ENCODE measurements at regions not wholly inside any gene's neighbourhood (a gene's known extent, or its start where the extent isn't known, plus 50 kb on each side); places are given as distances from the start of the nearest gene placed in this dataset.
A peak's percentile ranks its signal among the peaks of the same experiment; 100 is the strongest.
"Not testable (repeated sequence)": the region's sequence is repeated elsewhere in the genome, so short reads cannot be mapped to it uniquely, and the experiment has no call there.

DNA sequence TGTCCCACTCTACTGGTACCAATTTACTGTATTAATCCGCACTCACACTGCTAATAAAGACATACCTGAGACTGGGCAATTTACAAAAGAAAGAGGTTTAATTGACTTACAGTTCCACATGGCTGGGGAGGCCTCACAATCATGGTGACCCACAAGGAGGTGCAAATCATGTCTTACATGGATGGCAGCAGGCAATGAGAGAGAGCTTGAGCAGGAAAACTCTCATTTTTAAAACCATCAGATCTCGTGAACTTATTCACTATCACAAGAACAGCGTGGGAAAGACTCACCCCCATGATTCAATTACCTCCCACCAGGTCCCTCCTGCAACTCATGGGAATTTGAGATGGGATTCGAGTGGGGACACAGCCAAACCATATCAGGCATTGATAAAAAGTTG lies 298.5 kb downstream of the DUSP6 start:
- not testable (repeated sequence) for H3K79me1 ChIP-seq (ENCODE audit: low read depth, low read length); H4K91ac ChIP-seq (ENCODE audit: low read depth, low read length, poor library complexity); H3K4me3 ChIP-seq (ENCODE audit: low read length in 2 of 2); H2BK120ac ChIP-seq (ENCODE audit: low read depth, low read length); H2AK5ac ChIP-seq (ENCODE audit: low read depth, low read length); H3K4ac ChIP-seq (ENCODE audit: low read length); H3K18ac ChIP-seq (ENCODE audit: low read length); H2AFZ ChIP-seq (ENCODE audit: low read length); H3K36me3 ChIP-seq (replicated peaks in 1 of 2; ENCODE audit: control insufficient read depth in 2 of 2, insufficient read depth in 2 of 2, low read length in 2 of 2); DNase-seq (ENCODE audit: low spot score); H3K23ac ChIP-seq (ENCODE audit: low read depth, low read length, poor library complexity); H2BK5ac ChIP-seq (ENCODE audit: low read length); H4K8ac ChIP-seq (ENCODE audit: low read depth, low read length); H2BK12ac ChIP-seq (ENCODE audit: low read length); H3K27me3 ChIP-seq (ENCODE audit: control insufficient read depth in 3 of 3, insufficient read depth in 3 of 3, low read depth in 1 of 3, low read length in 3 of 3); H3K27ac ChIP-seq (replicated peaks; ENCODE audit: low read length); H2BK15ac ChIP-seq (ENCODE audit: low read length); H3K4me2 ChIP-seq (ENCODE audit: insufficient read depth, low read length, poor library complexity, severe bottlenecking); H3K14ac ChIP-seq (ENCODE audit: low read length); H3K9ac ChIP-seq (ENCODE audit: low read depth, low read length, poor library complexity); H3K4me1 ChIP-seq (ENCODE audit: control insufficient read depth in 2 of 2, insufficient read depth in 1 of 2, low read depth in 1 of 2, low read length in 2 of 2)
- H3K9me3 ChIP-seq (replicated peaks in 1 of 2; ENCODE audit: control insufficient read depth in 2 of 2, insufficient read depth in 1 of 2, low read depth in 1 of 2, low read length in 2 of 2) = peaks cover 0 to 16% of the 10 kb centered on the region in 2 donors
- no CpG with 5 or more reads among the region's 4 CpGs for WGBS, 2 donors (ENCODE audit: extremely low coverage in 2 of 2, insufficient read length in 2 of 2, insufficient replicate concordance in 1 of 2)

DNA sequence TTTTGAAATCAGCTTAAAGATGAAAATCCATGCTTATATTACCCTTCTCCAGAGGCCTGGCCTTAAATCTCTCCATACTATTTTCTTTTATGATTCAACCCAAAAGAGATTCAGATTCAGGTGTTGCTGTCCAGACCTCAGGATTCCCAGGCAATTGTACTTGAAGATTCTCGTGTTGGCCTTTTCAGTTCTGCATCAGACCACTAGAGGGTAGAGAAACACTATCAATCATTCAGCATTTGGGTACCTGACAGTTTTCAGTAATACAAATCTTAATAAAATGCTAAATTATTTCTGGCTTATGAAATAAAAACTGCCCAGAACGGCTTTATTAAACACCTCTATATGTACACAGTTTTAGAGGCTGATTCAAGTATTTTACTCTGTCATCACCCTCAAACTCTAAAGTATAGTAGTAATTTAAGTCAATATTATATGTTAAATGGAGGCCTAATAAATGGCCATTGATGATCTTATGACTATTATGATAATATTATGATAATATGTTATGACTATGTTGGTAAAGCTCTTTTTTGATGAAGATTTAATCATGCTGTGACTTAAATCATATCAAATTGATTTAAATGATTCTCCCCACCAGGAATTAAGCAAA lies 301.1 kb downstream of the DUSP6 start:
- Histone ChIP-seq H3K4ac (ENCODE audit: low read length) (no peak overlapping the region), H3K4me3 (ENCODE audit: low read length in 2 of 2) (no peak overlapping the region), H3K9ac (ENCODE audit: low read depth, low read length, poor library complexity) (no peak overlapping the region), H2AK5ac (ENCODE audit: low read depth, low read length) (no peak overlapping the region), H3K4me2 (ENCODE audit: insufficient read depth, low read length, poor library complexity, severe bottlenecking) (no peak overlapping the region), H3K27me3 (ENCODE audit: control insufficient read depth in 3 of 3, insufficient read depth in 3 of 3, low read depth in 1 of 3, low read length in 3 of 3) (no peaks in the 10 kb centered on the region), H2BK15ac (ENCODE audit: low read length) (no peak overlapping the region), H3K23ac (ENCODE audit: low read depth, low read length, poor library complexity) (no peak overlapping the region), H2BK12ac (ENCODE audit: low read length) (no peak overlapping the region), H3K18ac (ENCODE audit: low read length) (no peak overlapping the region), H3K9me3 (replicated peaks in 1 of 2; ENCODE audit: control insufficient read depth in 2 of 2, insufficient read depth in 1 of 2, low read depth in 1 of 2, low read length in 2 of 2) (peaks cover 0 to 16% of the 10 kb centered on the region in 2 donors), H2BK5ac (ENCODE audit: low read length) (no peak overlapping the region), H2BK120ac (ENCODE audit: low read depth, low read length) (no peak overlapping the region), H3K36me3 (replicated peaks in 1 of 2; ENCODE audit: control insufficient read depth in 2 of 2, insufficient read depth in 2 of 2, low read length in 2 of 2) (no peaks in the 10 kb centered on the region), H4K91ac (ENCODE audit: low read depth, low read length, poor library complexity) (no peak overlapping the region), H3K79me1 (ENCODE audit: low read depth, low read length) (no peaks in the 10 kb centered on the region), H4K8ac (ENCODE audit: low read depth, low read length) (no peak overlapping the region), H3K4me1 (ENCODE audit: control insufficient read depth in 2 of 2, insufficient read depth in 1 of 2, low read depth in 1 of 2, low read length in 2 of 2) (peaks cover 0 to 6% of the 10 kb centered on the region in 2 donors), H3K14ac (ENCODE audit: low read length) (no peak overlapping the region), H2AFZ (ENCODE audit: low read length) (no peak overlapping the region), H3K27ac (replicated peaks; ENCODE audit: low read length) (no peak overlapping the region)
- WGBS, 2 donors (ENCODE audit: extremely low coverage in 2 of 2, insufficient read length in 2 of 2, insufficient replicate concordance in 1 of 2) = no CpG with 5 or more reads among the region's 2 CpGs
- DNase-seq (ENCODE audit: low spot score) = peak; percentile 60

- no peak overlapping the region for H3K14ac ChIP-seq (ENCODE audit: low read length)
- H2AK5ac ChIP-seq (ENCODE audit: low read depth, low read length) = no peak overlapping the region
- H4K8ac ChIP-seq (ENCODE audit: low read depth, low read length) = no peak overlapping the region
- H2BK15ac ChIP-seq (ENCODE audit: low read length) = no peak overlapping the region
- H2BK5ac ChIP-seq (ENCODE audit: low read length) = no peak overlapping the region
- H3K4me1 ChIP-seq (ENCODE audit: control insufficient read depth in 2 of 2, insufficient read depth in 1 of 2, low read depth in 1 of 2, low read length in 2 of 2) = no peaks in the 10 kb centered on the region
- H3K36me3 ChIP-seq (replicated peaks in 1 of 2; ENCODE audit: control insufficient read depth in 2 of 2, insufficient read depth in 2 of 2, low read length in 2 of 2) = no peaks in the 10 kb centered on the region
- H3K18ac ChIP-seq (ENCODE audit: low read length) = no peak overlapping the region
- no CpG with 5 or more reads among the region's 2 CpGs for WGBS, 2 donors (ENCODE audit: extremely low coverage in 2 of 2, insufficient read length in 2 of 2, insufficient replicate concordance in 1 of 2)
- H3K4me3 ChIP-seq (ENCODE audit: low read length in 2 of 2) = no peak overlapping the region
- H3K9me3 ChIP-seq (replicated peaks in 1 of 2; ENCODE audit: control insufficient read depth in 2 of 2, insufficient read depth in 1 of 2, low read depth in 1 of 2, low read length in 2 of 2) = peaks cover 0 to 12% of the 10 kb centered on the region in 2 donors
- no peak overlapping the region for H2BK12ac ChIP-seq (ENCODE audit: low read length)
- no peak overlapping the region for H3K27ac ChIP-seq (replicated peaks; ENCODE audit: low read length)
- H4K91ac ChIP-seq (ENCODE audit: low read depth, low read length, poor library complexity) = no peak overlapping the region
- H3K23ac ChIP-seq (ENCODE audit: low read depth, low read length, poor library complexity) = no peak overlapping the region
- no peak overlapping the region for H2AFZ ChIP-seq (ENCODE audit: low read length)
- no peaks in the 10 kb centered on the region for H3K27me3 ChIP-seq (ENCODE audit: control insufficient read depth in 3 of 3, insufficient read depth in 3 of 3, low read depth in 1 of 3, low read length in 3 of 3)
- no peak overlapping the region for H3K4me2 ChIP-seq (ENCODE audit: insufficient read depth, low read length, poor library complexity, severe bottlenecking)
- no peak overlapping the region for H2BK120ac ChIP-seq (ENCODE audit: low read depth, low read length)
- no peak for DNase-seq (ENCODE audit: low spot score)
- H3K4ac ChIP-seq (ENCODE audit: low read length) = no peak overlapping the region
- H3K9ac ChIP-seq (ENCODE audit: low read depth, low read length, poor library complexity) = no peak overlapping the region
- no peaks in the 10 kb centered on the region for H3K79me1 ChIP-seq (ENCODE audit: low read depth, low read length)
Observed at GRCh38 chr12:89047856-89048418, 304.4 kb downstream of the DUSP6 start.

DNA sequence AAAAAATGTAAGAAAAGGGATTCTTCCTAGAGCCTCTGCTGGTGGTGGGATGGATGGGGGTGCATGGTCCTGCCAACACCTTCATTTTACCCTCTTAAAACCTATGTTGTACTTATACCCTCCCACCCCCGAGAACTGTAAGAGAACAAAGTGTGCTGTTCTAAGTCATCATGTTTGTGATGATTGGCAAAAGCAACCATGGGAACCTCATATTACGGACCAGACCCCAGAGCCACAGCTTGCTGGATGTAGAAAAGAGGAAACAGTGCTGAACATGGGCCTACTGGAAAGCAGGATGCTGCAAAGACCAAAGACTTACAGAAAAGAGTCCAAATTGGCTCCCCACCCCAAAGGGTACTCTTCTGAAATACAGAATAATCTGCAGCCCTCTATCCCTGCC lies 311.2 kb downstream of the DUSP6 start:
- no peak overlapping the region for H3K14ac ChIP-seq (ENCODE audit: low read length)
- H2AFZ ChIP-seq (ENCODE audit: low read length) = no peak overlapping the region
- H3K18ac ChIP-seq (ENCODE audit: low read length) = no peak overlapping the region
- H2BK15ac ChIP-seq (ENCODE audit: low read length) = no peak overlapping the region
- H3K27me3 ChIP-seq (ENCODE audit: control insufficient read depth in 3 of 3, insufficient read depth in 3 of 3, low read depth in 1 of 3, low read length in 3 of 3) = no peaks in the 10 kb centered on the region
- no peak overlapping the region for H4K8ac ChIP-seq (ENCODE audit: low read depth, low read length)
- H3K79me1 ChIP-seq (ENCODE audit: low read depth, low read length) = no peaks in the 10 kb centered on the region
- DNase-seq (ENCODE audit: low spot score) = no peak
- H2BK12ac ChIP-seq (ENCODE audit: low read length) = no peak overlapping the region
- H4K91ac ChIP-seq (ENCODE audit: low read depth, low read length, poor library complexity) = no peak overlapping the region
- no peak overlapping the region for H2BK120ac ChIP-seq (ENCODE audit: low read depth, low read length)
- H3K23ac ChIP-seq (ENCODE audit: low read depth, low read length, poor library complexity) = no peak overlapping the region
- no peak overlapping the region for H3K4me2 ChIP-seq (ENCODE audit: insufficient read depth, low read length, poor library complexity, severe bottlenecking)
- peaks cover 0 to 4% of the 10 kb centered on the region in 2 donors for H3K4me1 ChIP-seq (ENCODE audit: control insufficient read depth in 2 of 2, insufficient read depth in 1 of 2, low read depth in 1 of 2, low read length in 2 of 2)
- no peak overlapping the region for H3K27ac ChIP-seq (replicated peaks; ENCODE audit: low read length)
- no peaks in the 10 kb centered on the region for H3K36me3 ChIP-seq (replicated peaks in 1 of 2; ENCODE audit: control insufficient read depth in 2 of 2, insufficient read depth in 2 of 2, low read length in 2 of 2)
- H3K9ac ChIP-seq (ENCODE audit: low read depth, low read length, poor library complexity) = no peak overlapping the region
- no peak overlapping the region for H3K4ac ChIP-seq (ENCODE audit: low read length)
- H2BK5ac ChIP-seq (ENCODE audit: low read length) = no peak overlapping the region
- WGBS, 2 donors (ENCODE audit: extremely low coverage in 2 of 2, insufficient read length in 2 of 2, insufficient replicate concordance in 1 of 2) = no CpG with 5 or more reads among the region's 2 CpGs
- H3K4me3 ChIP-seq (ENCODE audit: low read length in 2 of 2) = no peak overlapping the region
- no peak overlapping the region for H2AK5ac ChIP-seq (ENCODE audit: low read depth, low read length)
- H3K9me3 ChIP-seq (replicated peaks in 1 of 2; ENCODE audit: control insufficient read depth in 2 of 2, insufficient read depth in 1 of 2, low read depth in 1 of 2, low read length in 2 of 2) = no peaks in the 10 kb centered on the region

All from neuronal stem cell (in vitro differentiated cells).